ENCODE measurements at regions not wholly inside any gene's neighbourhood (a gene's known extent, or its start where the extent isn't known, plus 50 kb on each side); places are given as distances from the start of the nearest gene placed in this dataset.

- no peak overlapping the region; a peak in 1 of 4 replicates for H3K27ac ChIP-seq (ENCODE audit: low read depth in 2 of 2, low read length in 1 of 2)
- no peak for DNase-seq
- ChIA-PET CTCF (interaction anchor here (0.7 to 1.7 kb wide), 2 partner anchors 40 to 99 kb away, joined by 3 to 5 read pairs; no protein-coding TSS in a partner anchor), POLR2A (no interaction called here)
- peaks cover 22% of the 10 kb centered on the region; the same call in 1 of the 2 replicates for H3K79me2 ChIP-seq (ENCODE audit: insufficient read depth)
- no peaks in the 10 kb centered on the region for H4K20me1 ChIP-seq (ENCODE audit: insufficient read depth)
- H3K27me3 ChIP-seq (ENCODE audit: insufficient read depth): no peaks in the 10 kb centered on the region
- TF ChIP-seq YY1 (IDR thresholded peaks at IDR 0.05; ENCODE audit: low read depth) (no peak), MEF2A (IDR thresholded peaks at IDR 0.05; ENCODE audit: borderline replicate concordance, low read depth) (no peak), TEAD4 (IDR thresholded peaks at IDR 0.05; ENCODE audit: borderline replicate concordance, insufficient read depth) (no peak), RFX5 (IDR thresholded peaks at IDR 0.05; ENCODE audit: low read length) (no peak), IRF3 (IDR thresholded peaks at IDR 0.05; ENCODE audit: low read depth, low read length) (no peak), RCOR1 (IDR thresholded peaks at IDR 0.05; ENCODE audit: low read length) (no peak), ZBTB33 (IDR thresholded peaks at IDR 0.05; ENCODE audit: borderline replicate concordance, low read depth) (no peak), GATA2 (CRISPR knock-in tag; IDR thresholded peaks at IDR 0.05) (no peak), EP300 (IDR thresholded peaks at IDR 0.05; ENCODE audit: borderline replicate concordance in 1 of 2, low read depth in 1 of 2, low read length in 1 of 2) (no peak), EZH2phosphoT487 (IDR thresholded peaks at IDR 0.05; ENCODE audit: borderline replicate concordance, low read depth) (no peak), TAF1 (IDR thresholded peaks at IDR 0.05; ENCODE audit: borderline replicate concordance, low read depth, low read length) (no peak), POLR2AphosphoS5 (IDR thresholded peaks at IDR 0.05; ENCODE audit: low read depth, low read length) (no peak), NRF1 (IDR thresholded peaks at IDR 0.05; ENCODE audit: low read depth, low read length) (no peak), RXRA (IDR thresholded peaks at IDR 0.05; ENCODE audit: borderline replicate concordance, low read depth) (no peak)
- H3F3A ChIP-seq (replicated peaks; ENCODE audit: insufficient read depth): peaks cover 10% of the 10 kb centered on the region
- H3K4me1 ChIP-seq (ENCODE audit: control insufficient read depth in 1 of 2, insufficient read depth in 2 of 2, low read depth in 1 of 2, low read length in 1 of 2): peaks cover 22 to 50% of the 10 kb centered on the region in 2 experiments; a peak in 2 of 4 replicates
- no peaks in the 10 kb centered on the region for H3K9me2 ChIP-seq
- no peak overlapping the region for H3K4me3 ChIP-seq (ENCODE audit: low read depth in 2 of 2, low read length in 1 of 2)
- H3K9me3 ChIP-seq: no peaks in the 10 kb centered on the region
- H3K36me3 ChIP-seq (replicated peaks in 1 of 2; ENCODE audit: control insufficient read depth in 1 of 2, insufficient read depth in 2 of 2, low read length in 1 of 2): no peaks in the 10 kb centered on the region
- WGBS (ENCODE audit: low lambda C conversion rate): 89% methylated on average over 23 of the region's 28 CpGs
- no peak overlapping the region for H3K4me2 ChIP-seq
- no peak overlapping the region for H2AFZ ChIP-seq (ENCODE audit: low read depth)
- no peak overlapping the region for H3K9ac ChIP-seq
Measured at GRCh38 chr16:85213926-85214675, 101.8 kb upstream of the CIBAR2 start.
